ENCODE measurements at regions not wholly inside any gene's neighbourhood (a gene's known extent, or its start where the extent isn't known, plus 50 kb on each side); places are given as distances from the start of the nearest gene placed in this dataset.
"Not testable (repeated sequence)": the region's sequence is repeated elsewhere in the genome, so short reads cannot be mapped to it uniquely, and the experiment has no call there.

DNA sequence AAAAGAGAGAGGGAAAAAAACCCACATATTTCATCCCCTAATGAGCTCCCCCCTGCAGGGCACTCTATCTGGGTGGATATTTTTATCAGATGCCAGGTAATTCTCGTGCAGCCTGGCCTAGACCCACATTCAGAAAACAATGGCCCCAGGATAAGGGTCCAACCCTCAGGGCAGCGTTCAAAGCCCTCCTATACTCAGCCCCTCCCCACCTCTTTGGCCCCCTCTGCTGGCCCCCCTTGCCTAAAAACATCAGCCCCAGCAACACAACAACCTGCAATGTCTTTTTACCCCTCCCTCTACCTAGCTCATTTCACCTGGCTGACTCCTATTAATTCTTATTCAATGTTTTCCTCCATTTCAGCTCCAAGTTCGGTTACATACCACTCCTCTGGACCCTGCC, 145.4 kb upstream of the MED14 start:
- no peak overlapping the region for H3K4me3 ChIP-seq (ENCODE audit: low read length)
- H3K27ac ChIP-seq (ENCODE audit: low read length) = no peak overlapping the region
- H3K27me3 ChIP-seq (ENCODE audit: control insufficient read depth, insufficient read depth, low read length) = no peaks in the 10 kb centered on the region
- WGBS (ENCODE audit: insufficient coverage, low lambda C conversion rate) = no CpG with 5 or more reads among the region's 3 CpGs
- H3K9me3 ChIP-seq (ENCODE audit: control insufficient read depth, low read depth, low read length) = no peaks in the 10 kb centered on the region
- no peaks in the 10 kb centered on the region for H3K36me3 ChIP-seq (ENCODE audit: control insufficient read depth, insufficient read depth, low read length)
- no peak for DNase-seq
- no peaks in the 10 kb centered on the region for H3K4me1 ChIP-seq (ENCODE audit: control insufficient read depth, insufficient read depth, low read length)

DNA sequence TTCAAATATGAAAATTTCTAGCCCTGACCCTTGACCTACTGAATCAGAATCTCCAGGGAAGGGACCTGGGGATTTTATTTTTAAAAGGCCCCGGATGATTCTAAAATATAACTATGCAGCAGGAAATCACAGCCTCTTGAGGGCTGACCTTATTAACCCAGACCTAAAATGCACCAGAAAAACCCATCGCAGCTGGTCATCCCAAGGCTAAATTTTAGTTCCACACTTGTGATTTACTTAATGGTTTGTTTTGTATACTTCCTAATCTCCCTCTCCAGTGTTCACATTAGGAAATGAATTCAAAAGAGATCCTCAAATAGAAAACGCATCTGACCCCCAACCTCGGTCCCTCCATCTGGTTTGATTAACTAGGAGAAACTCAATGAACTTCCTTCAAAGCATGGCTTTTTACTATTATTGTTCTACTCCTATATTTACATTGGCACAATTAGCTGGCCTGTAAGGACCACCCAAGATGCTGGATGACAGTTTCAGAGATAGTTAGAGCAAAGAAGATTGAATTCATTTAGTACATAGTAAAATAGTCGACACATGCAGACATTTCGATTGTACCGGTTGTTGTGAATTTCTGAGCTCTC, 147.8 kb upstream of the MED14 start:
- no peaks in the 10 kb centered on the region for H3K9me3 ChIP-seq (ENCODE audit: control insufficient read depth, low read depth, low read length)
- H3K4me1 ChIP-seq (ENCODE audit: control insufficient read depth, insufficient read depth, low read length) = no peaks in the 10 kb centered on the region
- H3K36me3 ChIP-seq (ENCODE audit: control insufficient read depth, insufficient read depth, low read length) = no peaks in the 10 kb centered on the region
- no peak overlapping the region for H3K27ac ChIP-seq (ENCODE audit: low read length)
- no CpG with 5 or more reads among the region's 7 CpGs for WGBS (ENCODE audit: insufficient coverage, low lambda C conversion rate)
- H3K27me3 ChIP-seq (ENCODE audit: control insufficient read depth, insufficient read depth, low read length) = no peaks in the 10 kb centered on the region
- no peak for DNase-seq
- no peak overlapping the region for H3K4me3 ChIP-seq (ENCODE audit: low read length)

DNA sequence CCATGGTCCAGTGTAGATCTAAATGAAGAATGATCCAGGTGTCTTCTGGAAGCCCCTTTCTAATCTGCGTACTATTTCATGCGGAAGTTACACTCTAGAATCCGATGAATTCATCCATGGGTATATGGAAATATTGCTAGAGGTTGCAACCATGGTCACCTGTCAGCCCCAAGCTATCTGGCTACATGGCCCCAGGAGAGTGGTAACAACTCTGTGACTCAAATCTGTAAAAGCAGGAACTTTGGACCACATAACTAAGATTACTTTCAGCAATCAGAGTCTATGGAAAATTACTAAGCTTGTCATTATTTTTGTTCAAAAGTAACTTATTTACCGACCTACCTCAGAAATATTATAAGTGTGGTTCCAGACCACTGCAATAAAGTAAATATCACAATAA, 150.6 kb upstream of the MED14 start:
- Histone ChIP-seq H3K36me3 (ENCODE audit: control insufficient read depth, insufficient read depth, low read length) (no peaks in the 10 kb centered on the region), H3K27me3 (ENCODE audit: control insufficient read depth, insufficient read depth, low read length) (no peaks in the 10 kb centered on the region), H3K27ac (ENCODE audit: low read length) (no peak overlapping the region), H3K4me3 (ENCODE audit: low read length) (no peak overlapping the region), H3K9me3 (ENCODE audit: control insufficient read depth, low read depth, low read length) (no peaks in the 10 kb centered on the region), H3K4me1 (ENCODE audit: control insufficient read depth, insufficient read depth, low read length) (no peaks in the 10 kb centered on the region)
- no CpG with 5 or more reads among the region's 4 CpGs for WGBS (ENCODE audit: insufficient coverage, low lambda C conversion rate)
- peak; percentile 23 to 65 for DNase-seq

DNA sequence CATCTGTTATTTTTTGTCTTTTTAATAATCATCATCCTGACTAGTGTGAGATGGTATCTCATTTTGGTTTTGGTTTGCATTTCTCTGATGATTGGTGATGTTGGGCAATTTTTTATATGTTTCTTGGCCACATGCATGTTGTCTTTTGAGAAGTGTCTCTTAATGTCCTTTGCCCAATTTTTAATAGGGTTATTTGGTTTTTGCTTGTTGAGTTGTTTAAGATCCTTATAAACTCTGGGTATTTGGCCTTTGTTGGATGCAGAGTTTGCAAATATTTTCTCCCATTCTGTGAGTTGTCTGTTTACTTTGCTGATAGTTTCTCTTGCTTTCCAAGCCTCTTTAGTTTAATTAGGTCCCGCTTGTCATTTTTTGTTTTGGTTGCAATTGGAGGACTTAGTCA, 152.1 kb upstream of the MED14 start:
- Histone ChIP-seq H3K9me3 (ENCODE audit: control insufficient read depth, low read depth, low read length) (no peaks in the 10 kb centered on the region), H3K27ac (ENCODE audit: low read length) (no peak overlapping the region), H3K4me1 (ENCODE audit: control insufficient read depth, insufficient read depth, low read length) (no peaks in the 10 kb centered on the region), H3K27me3 (ENCODE audit: control insufficient read depth, insufficient read depth, low read length) (no peaks in the 10 kb centered on the region), H3K4me3 (ENCODE audit: low read length) (no peak overlapping the region), H3K36me3 (ENCODE audit: control insufficient read depth, insufficient read depth, low read length) (no peaks in the 10 kb centered on the region)
- no peak for DNase-seq
- 88% methylated on average over 1 of the region's 1 CpG for WGBS (ENCODE audit: insufficient coverage, low lambda C conversion rate)

DNA sequence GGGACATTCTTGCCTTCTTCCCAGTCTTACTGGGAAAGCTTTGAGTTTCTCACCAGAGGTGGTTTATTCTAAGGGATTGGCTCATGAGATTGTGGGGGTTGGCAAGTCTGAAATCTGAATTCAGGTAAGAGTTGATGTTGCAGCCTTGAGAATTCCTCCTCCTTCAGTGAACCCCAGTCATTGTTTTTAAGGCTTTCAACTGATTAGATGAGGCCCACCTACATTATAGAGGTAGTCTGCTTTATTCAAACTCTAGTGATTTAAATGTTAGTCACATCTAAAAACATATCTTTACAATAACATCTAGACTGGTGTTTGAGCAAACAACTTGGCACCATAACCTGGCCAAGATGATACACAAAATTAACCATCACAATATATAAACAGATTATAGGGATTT, 156.5 kb upstream of the MED14 start:
- Histone ChIP-seq H3K36me3 (ENCODE audit: control insufficient read depth, insufficient read depth, low read length) (no peaks in the 10 kb centered on the region), H3K4me3 (ENCODE audit: low read length) (no peak overlapping the region), H3K27ac (ENCODE audit: low read length) (no peak overlapping the region), H3K4me1 (ENCODE audit: control insufficient read depth, insufficient read depth, low read length) (no peaks in the 10 kb centered on the region), H3K9me3 (ENCODE audit: control insufficient read depth, low read depth, low read length) (no peaks in the 10 kb centered on the region), H3K27me3 (ENCODE audit: control insufficient read depth, insufficient read depth, low read length) (no peaks in the 10 kb centered on the region)
- DNase-seq = no peak

DNA sequence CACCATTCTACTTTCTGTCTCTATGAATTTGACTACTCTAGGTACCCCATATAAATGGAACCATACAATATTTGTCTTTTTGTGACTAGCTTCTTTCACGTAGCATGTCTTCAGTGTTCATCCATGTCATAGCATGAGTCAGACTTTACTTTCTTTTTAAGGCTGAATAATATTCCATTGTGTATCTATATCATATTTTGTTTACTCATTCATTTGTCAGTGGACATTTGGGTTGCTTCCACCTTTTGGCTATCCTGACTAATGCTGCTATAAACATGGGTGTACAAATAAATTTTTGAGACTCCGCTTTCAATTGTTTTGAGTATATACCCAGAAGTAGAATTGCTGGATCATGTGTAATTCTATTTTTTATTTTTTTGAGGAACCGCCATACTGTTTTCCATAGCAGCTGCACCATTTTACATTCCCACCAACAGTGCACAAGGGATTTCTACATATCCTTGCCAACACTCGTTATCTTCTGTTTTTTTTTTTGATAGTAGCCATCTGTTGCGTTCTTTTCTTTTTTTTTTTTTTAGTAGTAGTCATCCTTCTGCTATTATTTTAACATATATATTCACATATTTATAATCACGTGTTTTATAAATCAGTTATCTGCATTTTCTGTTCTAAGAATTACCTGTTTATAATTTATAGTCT, 158.0 kb upstream of the MED14 start:
- WGBS (ENCODE audit: insufficient coverage, low lambda C conversion rate) = 75% methylated on average over 1 of the region's 6 CpGs
- no peak for DNase-seq
- H3K27me3 ChIP-seq (ENCODE audit: control insufficient read depth, insufficient read depth, low read length) = no peaks in the 10 kb centered on the region

DNA sequence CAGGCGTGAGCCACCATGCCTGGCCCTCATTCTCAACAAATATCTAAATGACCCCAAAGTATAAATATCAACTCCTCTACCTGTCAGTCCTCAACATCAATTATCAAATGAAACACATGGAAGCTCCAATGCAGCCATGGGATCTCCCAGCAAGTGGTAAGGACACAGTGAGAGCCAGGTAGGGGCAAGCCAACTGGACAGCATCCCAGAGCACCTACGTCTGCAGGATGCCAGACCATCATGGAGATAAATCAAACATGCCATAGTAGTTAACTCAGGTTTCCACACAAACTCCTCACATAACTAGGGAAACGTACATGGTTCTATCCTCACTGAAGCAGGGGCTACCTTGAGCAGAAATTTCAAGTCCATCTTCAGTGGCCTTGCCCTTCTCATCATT, 159.9 kb upstream of the MED14 start:
- no peaks in the 10 kb centered on the region for H3K9me3 ChIP-seq (ENCODE audit: control insufficient read depth, low read depth, low read length)
- no peaks in the 10 kb centered on the region for H3K4me1 ChIP-seq (ENCODE audit: control insufficient read depth, insufficient read depth, low read length)
- H3K27ac ChIP-seq (ENCODE audit: low read length) = no peak overlapping the region
- H3K27me3 ChIP-seq (ENCODE audit: control insufficient read depth, insufficient read depth, low read length) = no peaks in the 10 kb centered on the region
- H3K36me3 ChIP-seq (ENCODE audit: control insufficient read depth, insufficient read depth, low read length) = no peaks in the 10 kb centered on the region
- WGBS (ENCODE audit: insufficient coverage, low lambda C conversion rate) = no CpG with 5 or more reads among the region's 3 CpGs
- no peak overlapping the region for H3K4me3 ChIP-seq (ENCODE audit: low read length)
- no peak for DNase-seq

More for the DNA sequence above, 158.0 kb upstream of the MED14 start:
- Histone ChIP-seq H3K9me3 (ENCODE audit: control insufficient read depth, low read depth, low read length) (no peaks in the 10 kb centered on the region), H3K36me3 (ENCODE audit: control insufficient read depth, insufficient read depth, low read length) (no peaks in the 10 kb centered on the region), H3K4me3 (ENCODE audit: low read length) (no peak overlapping the region), H3K27ac (ENCODE audit: low read length) (no peak overlapping the region), H3K4me1 (ENCODE audit: control insufficient read depth, insufficient read depth, low read length) (no peaks in the 10 kb centered on the region)

DNA sequence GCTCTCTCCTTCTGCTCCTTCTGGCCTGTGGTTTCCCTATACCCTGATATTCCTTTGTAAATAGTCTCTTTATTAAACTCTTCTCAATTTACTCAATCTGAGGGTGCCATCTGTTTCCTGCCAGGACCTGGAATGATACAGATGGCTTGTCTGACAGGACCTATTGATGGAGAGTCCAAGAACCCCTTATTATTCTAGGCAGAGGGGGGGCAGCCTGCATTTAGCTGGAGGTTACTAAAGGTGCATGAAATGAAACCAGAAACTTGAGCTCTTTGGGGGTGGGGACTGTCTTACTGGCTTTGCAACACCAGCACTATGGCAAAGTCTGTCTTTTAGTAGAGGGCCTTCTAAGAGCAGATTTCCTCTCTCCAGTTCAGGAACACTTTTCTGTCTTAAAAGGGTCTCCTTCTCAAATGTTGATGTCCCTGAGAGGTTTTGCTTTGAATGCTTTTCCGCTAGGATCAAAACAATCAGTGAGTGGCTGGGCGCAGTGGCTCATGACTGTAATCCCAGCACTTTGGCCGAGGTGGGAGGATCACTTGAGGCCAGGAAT, 162.5 kb upstream of the MED14 start:
- DNase-seq = no peak
- H3K4me1 ChIP-seq (ENCODE audit: control insufficient read depth, insufficient read depth, low read length) = no peaks in the 10 kb centered on the region
- no peaks in the 10 kb centered on the region for H3K9me3 ChIP-seq (ENCODE audit: control insufficient read depth, low read depth, low read length)
- H3K4me3 ChIP-seq (ENCODE audit: low read length) = no peak overlapping the region
- no peak overlapping the region for H3K27ac ChIP-seq (ENCODE audit: low read length)
- WGBS (ENCODE audit: insufficient coverage, low lambda C conversion rate) = no CpG with 5 or more reads among the region's 3 CpGs
- H3K36me3 ChIP-seq (ENCODE audit: control insufficient read depth, insufficient read depth, low read length) = no peaks in the 10 kb centered on the region
- no peaks in the 10 kb centered on the region for H3K27me3 ChIP-seq (ENCODE audit: control insufficient read depth, insufficient read depth, low read length)

DNA sequence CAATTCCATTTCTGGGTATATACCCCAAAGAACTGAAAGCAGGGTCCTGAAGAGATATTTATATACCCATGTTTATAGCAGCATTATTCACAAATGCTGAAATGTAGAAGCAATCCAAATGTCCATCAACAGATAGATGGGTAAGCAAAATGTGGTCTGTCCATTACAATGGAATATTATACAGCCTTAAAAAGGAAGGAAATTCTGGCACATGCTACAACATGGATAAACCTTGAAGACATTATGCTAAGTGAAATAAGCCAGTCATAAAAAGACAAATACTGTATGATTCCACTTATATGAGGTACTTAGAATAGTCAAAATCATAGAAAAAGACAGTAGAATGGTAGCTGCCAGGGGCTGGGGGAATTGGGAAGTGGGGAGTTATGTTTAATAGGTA, 169.4 kb upstream of the MED14 start:
- H3K4me1 ChIP-seq (ENCODE audit: control insufficient read depth, insufficient read depth, low read length); H3K4me3 ChIP-seq (ENCODE audit: low read length); H3K36me3 ChIP-seq (ENCODE audit: control insufficient read depth, insufficient read depth, low read length); DNase-seq; H3K27ac ChIP-seq (ENCODE audit: low read length); H3K27me3 ChIP-seq (ENCODE audit: control insufficient read depth, insufficient read depth, low read length); H3K9me3 ChIP-seq (ENCODE audit: control insufficient read depth, low read depth, low read length): not testable (repeated sequence)

DNA sequence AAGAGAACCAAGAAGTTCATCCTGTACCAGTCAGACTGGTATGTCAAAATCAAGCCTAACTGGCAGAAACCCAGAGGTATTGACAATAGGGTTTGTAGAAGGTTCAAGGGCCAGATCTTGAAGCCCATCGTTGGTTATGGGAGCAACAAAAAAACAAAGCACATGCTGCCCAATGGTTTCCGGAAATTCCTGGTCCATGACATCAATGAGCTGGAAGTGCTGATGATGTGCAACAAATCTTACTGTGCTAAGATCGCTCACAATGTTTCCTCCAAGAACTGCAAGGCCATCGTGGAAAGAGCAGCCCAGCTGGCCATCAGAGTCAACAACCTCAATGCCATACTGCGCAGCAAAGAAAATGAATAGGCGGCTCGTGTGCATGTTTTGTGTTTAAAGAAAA, 172.7 kb upstream of the MED14 start:
- Histone ChIP-seq H3K36me3 (ENCODE audit: control insufficient read depth, insufficient read depth, low read length) (no peaks in the 10 kb centered on the region), H3K4me3 (ENCODE audit: low read length) (no peak overlapping the region), H3K4me1 (ENCODE audit: control insufficient read depth, insufficient read depth, low read length) (no peaks in the 10 kb centered on the region), H3K9me3 (ENCODE audit: control insufficient read depth, low read depth, low read length) (no peaks in the 10 kb centered on the region), H3K27ac (ENCODE audit: low read length) (no peak overlapping the region), H3K27me3 (ENCODE audit: control insufficient read depth, insufficient read depth, low read length) (no peaks in the 10 kb centered on the region)
- no peak for DNase-seq
- WGBS (ENCODE audit: insufficient coverage, low lambda C conversion rate) = no CpG with 5 or more reads among the region's 7 CpGs

DNA sequence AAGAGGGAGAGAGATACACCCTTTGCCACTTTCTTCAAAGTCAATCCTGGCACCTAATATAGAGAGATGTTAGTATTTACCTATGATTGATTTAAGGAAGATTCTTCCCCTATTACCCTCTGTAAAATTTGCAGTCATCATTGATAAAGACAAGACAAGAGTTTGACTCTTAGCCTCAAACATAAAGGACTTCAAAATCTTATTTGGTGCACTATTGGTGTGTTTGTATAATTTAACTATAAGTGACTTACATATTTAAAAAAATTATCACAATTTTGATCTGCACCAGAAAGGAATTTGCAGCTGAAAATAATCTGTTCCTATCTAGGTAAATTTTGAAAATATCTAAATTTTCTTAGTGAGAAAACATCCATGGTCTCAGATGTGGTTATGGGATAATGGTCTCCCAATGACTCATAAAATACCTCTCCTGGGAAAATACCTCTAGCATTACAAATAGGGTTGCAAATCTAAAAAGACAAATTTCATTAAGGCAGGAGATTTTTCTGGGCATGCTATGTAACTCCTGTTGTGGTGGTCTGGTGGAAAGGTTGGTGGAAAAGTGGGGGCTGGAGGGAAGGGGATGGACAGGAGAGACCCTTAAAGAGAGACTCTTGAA, 173.6 kb upstream of the MED14 start:
- no peak for DNase-seq
- H3K36me3 ChIP-seq (ENCODE audit: control insufficient read depth, insufficient read depth, low read length) = no peaks in the 10 kb centered on the region

More for the DNA sequence above, 173.6 kb upstream of the MED14 start:
- Histone ChIP-seq H3K4me1 (ENCODE audit: control insufficient read depth, insufficient read depth, low read length) (no peaks in the 10 kb centered on the region), H3K9me3 (ENCODE audit: control insufficient read depth, low read depth, low read length) (no peaks in the 10 kb centered on the region), H3K27me3 (ENCODE audit: control insufficient read depth, insufficient read depth, low read length) (no peaks in the 10 kb centered on the region), H3K27ac (ENCODE audit: low read length) (no peak overlapping the region), H3K4me3 (ENCODE audit: low read length) (no peak overlapping the region)
